H1 (cell line): ENCODE measurements at regions not wholly inside any gene's neighbourhood (a gene's known extent, or its start where the extent isn't known, plus 50 kb on each side); places are given as distances from the start of the nearest gene placed in this dataset.

ENCODE experiments used
- CTCF ChIA-PET: fragments of 300-600 bp; sonication (Branson Sonifier 250); formaldehyde crosslinking; loops from one replicate; lab custom pipeline; 2021; ENCODE audit not compliant: partially characterized antibody; lab: Charles Lee
- POLR2A ChIA-PET: fragments of 300-600 bp; sonication (Branson Sonifier 250); formaldehyde crosslinking; loops from one replicate; lab custom pipeline; 2021; ENCODE audit warnings: inconsistent platforms; ENCODE audit not compliant: partially characterized antibody; lab: Charles Lee
- DNase-seq, 2 experiments: peaks; one replicate each; pipeline versions ENCODE4 v3.0.0 to v3.0.0-alpha.2; 2010 to 2022; ENCODE audit warnings: low spot score in 2 of 2, low read depth in 1 of 2, mixed read lengths in 1 of 2
- FAIRE-seq: peaks from 2 replicates; lab custom pipeline; 2011; peaks lifted over from hg19 to GRCh38; lab: Jason Lieb, UNC
- H2AFZ ChIP-seq: 2 replicates; pipeline ENCODE4 v1.8.1; 2012; ENCODE audit warnings: low read length, inconsistent platforms
- H2AK5ac ChIP-seq: 2 replicates; pipeline ENCODE4 v1.6.1; 2013; ENCODE audit warnings: low read depth, low read length
- H2BK120ac ChIP-seq: replicated peaks from 2 replicates; pipeline ENCODE3; 2013; ENCODE audit warnings: low read depth, low read length, inconsistent platforms
- H2BK12ac ChIP-seq: 2 replicates; pipeline ENCODE4 v1.6.1; 2013; ENCODE audit warnings: low read depth, low read length
- H2BK15ac ChIP-seq: 2 replicates; pipeline ENCODE4 v1.6.1; 2013; ENCODE audit warnings: low read length
- H2BK20ac ChIP-seq: 2 replicates; pipeline ENCODE4 v1.6.1; 2013; ENCODE audit warnings: low read length
- H2BK5ac ChIP-seq: 2 replicates; pipeline ENCODE4 v1.6.1; 2013; ENCODE audit warnings: low read depth, low read length
- H3K14ac ChIP-seq: 2 replicates; pipeline ENCODE4 v1.6.1; 2013; ENCODE audit warnings: inconsistent platforms; ENCODE audit not compliant: insufficient read length
- H3K18ac ChIP-seq: 2 replicates; pipeline ENCODE4 v1.6.1; 2013; ENCODE audit warnings: low read length; ENCODE audit errors: extremely low read depth
- H3K23ac ChIP-seq: 2 replicates; pipeline ENCODE4 v1.6.1; 2013; ENCODE audit warnings: inconsistent platforms; ENCODE audit not compliant: insufficient read length
- H3K23me2 ChIP-seq: 2 replicates; pipeline ENCODE4 v1.6.1; 2013; ENCODE audit warnings: low read depth, low read length
- H3K27ac ChIP-seq: 2 replicates; pipeline ENCODE4 v1.6.1; 2011; ENCODE audit warnings: low read depth, low read length, inconsistent platforms
- H3K27me3 ChIP-seq, 4 experiments: replicated peaks in 1 of 4; 1 replicate in 1 of 4; 2 replicates in 3 of 4; pipeline versions ENCODE4 v1.6.1 to v1.8.1; 2011 to 2013; ENCODE audit warnings: low read length in 3 of 4, mild to moderate bottlenecking in 3 of 4, inconsistent platforms in 2 of 4, mixed read lengths in 2 of 4, moderate library complexity in 1 of 4; ENCODE audit not compliant: control insufficient read depth in 3 of 4, insufficient read depth in 3 of 4; ENCODE audit errors: extremely low read depth in 1 of 4
- H3K36me3 ChIP-seq, 4 experiments: 2 replicates each; pipeline versions ENCODE4 v1.6.1 to v1.8.1; 2011 to 2013; ENCODE audit warnings: mild to moderate bottlenecking in 4 of 4, low read length in 3 of 4, moderate library complexity in 2 of 4, control low read depth in 1 of 4, inconsistent platforms in 1 of 4; ENCODE audit not compliant: insufficient read depth in 4 of 4, control insufficient read depth in 2 of 4
- H3K4ac ChIP-seq: replicated peaks from 2 replicates; pipeline ENCODE3; 2013; ENCODE audit warnings: low read length, low read depth, mixed read lengths, inconsistent platforms; ENCODE audit not compliant: insufficient read length
- H3K4me1 ChIP-seq, 4 experiments: replicated peaks in 1 of 4; 1 replicate in 1 of 4; 2 replicates in 3 of 4; pipeline versions ENCODE4 v1.6.1 to v1.8.1; 2011 to 2013; ENCODE audit warnings: low read length in 3 of 4, inconsistent platforms in 2 of 4, mixed read lengths in 1 of 4; ENCODE audit not compliant: insufficient read depth in 4 of 4, control insufficient read depth in 3 of 4
- H3K4me2 ChIP-seq, 2 experiments: 2 replicates each; pipeline versions ENCODE4 v1.6.1 to v1.8.1; 2011 to 2013; ENCODE audit warnings: low read depth in 2 of 2, low read length in 2 of 2, control low read depth in 1 of 2, inconsistent platforms in 1 of 2, mild to moderate bottlenecking in 1 of 2; ENCODE audit not compliant: insufficient read depth in 1 of 2
- H3K4me3 ChIP-seq, 4 experiments: fragments of 200-600, 300-600 bp in 1 of 4; sonication (generic), shearing (Covaris generic), sonication (Bioruptor Twin) in 1 of 4; 2 replicates each; pipeline versions ENCODE4 v1.5.1 to v1.8.1; 2011 to 2016; ENCODE audit warnings: low read length in 4 of 4, low read depth in 3 of 4, control low read depth in 2 of 4, inconsistent platforms in 2 of 4, mild to moderate bottlenecking in 2 of 4, mixed read lengths in 1 of 4, moderate library complexity in 1 of 4; ENCODE audit not compliant: insufficient read depth in 2 of 4; ENCODE audit errors: extremely low read depth in 1 of 4
- H3K56ac ChIP-seq: replicated peaks from 2 replicates; pipeline ENCODE3; 2013; ENCODE audit warnings: low read depth, mild to moderate bottlenecking, mixed read lengths, low read length, inconsistent platforms; ENCODE audit not compliant: insufficient read length
- H3K79me1 ChIP-seq: 2 replicates; pipeline ENCODE4 v1.6.1; 2013; ENCODE audit warnings: low read depth, low read length, control low read depth
- H3K79me2 ChIP-seq, 2 experiments: 2 replicates each; pipeline versions ENCODE4 v1.6.1 to v1.8.1; 2012 to 2013; ENCODE audit warnings: low read length in 2 of 2, mild to moderate bottlenecking in 2 of 2, inconsistent platforms in 1 of 2; ENCODE audit not compliant: insufficient read depth in 2 of 2, control insufficient read depth in 1 of 2
- H3K9ac ChIP-seq, 4 experiments: replicated peaks in 1 of 4; 1 replicate in 1 of 4; 2 replicates in 3 of 4; pipeline versions ENCODE4 v1.6.1 to v1.8.1; 2011 to 2013; ENCODE audit warnings: low read depth in 3 of 4, low read length in 3 of 4, control low read depth in 2 of 4, mild to moderate bottlenecking in 2 of 4, moderate library complexity in 2 of 4, inconsistent platforms in 1 of 4; ENCODE audit errors: extremely low read depth in 1 of 4
- H3K9me3 ChIP-seq, 2 experiments: 2 replicates each; pipeline versions ENCODE4 v1.6.1 to v1.8.1; 2012 to 2013; ENCODE audit warnings: mild to moderate bottlenecking in 2 of 2, moderate library complexity in 2 of 2, control low read depth in 1 of 2, inconsistent platforms in 1 of 2, low read depth in 1 of 2, low read length in 1 of 2, mixed read lengths in 1 of 2; ENCODE audit not compliant: insufficient read depth in 2 of 2
- H4K20me1 ChIP-seq, 2 experiments: replicated peaks in 1 of 2; 2 replicates each; pipeline versions ENCODE3 to v1.8.1; 2011 to 2013; ENCODE audit warnings: inconsistent platforms in 2 of 2, low read length in 2 of 2, mild to moderate bottlenecking in 1 of 2; ENCODE audit not compliant: insufficient read depth in 2 of 2, control insufficient read depth in 1 of 2
- H4K5ac ChIP-seq: 2 replicates; pipeline ENCODE4 v1.6.1; 2013; ENCODE audit warnings: low read length, low read depth, mixed read lengths, inconsistent platforms; ENCODE audit not compliant: insufficient read length
- H4K8ac ChIP-seq: 2 replicates; pipeline ENCODE4 v1.8.0; 2013; ENCODE audit warnings: mild to moderate bottlenecking, moderate library complexity, low read length, inconsistent platforms; ENCODE audit not compliant: insufficient read depth; ENCODE audit errors: extremely low read depth
- H4K91ac ChIP-seq: replicated peaks from 2 replicates; pipeline ENCODE3; 2013; ENCODE audit warnings: low read length, mixed read lengths, inconsistent platforms; ENCODE audit not compliant: insufficient read length
- ASH2L ChIP-seq: fragments of 200-600, 300-600 bp; sonication (generic); IDR thresholded peaks from one replicate; pipeline ENCODE4 v1.7.1; 2017; ENCODE audit warnings: low read length
- BRCA1 ChIP-seq: IDR thresholded peaks from 2 replicates; pipeline ENCODE4 v1.6.1; 2012; ENCODE audit warnings: low read depth, low read length, improper control_type of control experiment
- CEBPB ChIP-seq: IDR thresholded peaks from 2 replicates; pipeline ENCODE4 v1.6.1; 2012; ENCODE audit warnings: low read depth, low read length
- KDM5A ChIP-seq: fragments of 200-600 bp; IDR thresholded peaks from 2 replicates; pipeline ENCODE4 v1.7.1; 2012; ENCODE audit warnings: mild to moderate bottlenecking, low read length, inconsistent platforms, mixed read lengths
- NANOG ChIP-seq: IDR thresholded peaks from 2 replicates; pipeline ENCODE4 v1.6.1; 2011; ENCODE audit warnings: low read length, low read depth, mild to moderate bottlenecking, inconsistent platforms; ENCODE audit not compliant: insufficient read depth, poor library complexity, severe bottlenecking
- NRF1 ChIP-seq: IDR thresholded peaks from 2 replicates; pipeline ENCODE4 v1.6.1; 2011; ENCODE audit warnings: mild to moderate bottlenecking, low read depth, low read length, improper control_type of control experiment
- RBBP5 ChIP-seq: IDR thresholded peaks from 2 replicates; pipeline ENCODE4 v1.7.1; 2012; ENCODE audit warnings: low read depth, mild to moderate bottlenecking, inconsistent platforms, low read length, moderate library complexity, borderline replicate concordance
- RNF2 ChIP-seq: fragments of 200-900, 300-1000 bp; sonication (generic); IDR thresholded peaks from 2 replicates; pipeline ENCODE4 v1.7.1; 2016; ENCODE audit warnings: borderline replicate concordance, low read depth, mild to moderate bottlenecking, antibody characterized with exemption, low read length; ENCODE audit not compliant: poor library complexity, severe bottlenecking; ENCODE audit errors: missing control alignments
- SUZ12 ChIP-seq: fragments of 200-600 bp; sonication (generic); IDR thresholded peaks from 2 replicates; pipeline ENCODE4 v1.6.1; 2012; ENCODE audit warnings: mild to moderate bottlenecking, inconsistent platforms, low read length, moderate library complexity, mixed read lengths
- TAF7 ChIP-seq: optimal IDR thresholded peaks from 2 replicates; pipeline ENCODE3; 2011; ENCODE audit warnings: low read depth, mild to moderate bottlenecking, inconsistent platforms, low read length, moderate library complexity, borderline replicate concordance
- ZNF274 ChIP-seq: IDR thresholded peaks from 2 replicates; pipeline ENCODE4 v1.7.0; 2012; ENCODE audit warnings: low read length, borderline replicate concordance; ENCODE audit errors: extremely low read depth
- WGBS, 2 experiments: shearing (Covaris generic) in 1 of 2; methylation state at CpG; one replicate each; pipeline versions ENCODE4 v1.1.6 to v1.1.7; 2013 to 2015; ENCODE audit warnings: low lambda C conversion rate in 2 of 2, mixed read lengths in 2 of 2, inconsistent platforms in 1 of 2, low coverage in 1 of 2, missing lambda C conversion rate in 1 of 2; ENCODE audit not compliant: insufficient replicate concordance in 2 of 2, insufficient coverage in 1 of 2, insufficient read length in 1 of 2; ENCODE audit errors: extremely low coverage in 1 of 2, missing lambda C conversion rate in 1 of 2; 5-methylcytosine and 5-hydroxymethylcytosine counted together

DNA sequence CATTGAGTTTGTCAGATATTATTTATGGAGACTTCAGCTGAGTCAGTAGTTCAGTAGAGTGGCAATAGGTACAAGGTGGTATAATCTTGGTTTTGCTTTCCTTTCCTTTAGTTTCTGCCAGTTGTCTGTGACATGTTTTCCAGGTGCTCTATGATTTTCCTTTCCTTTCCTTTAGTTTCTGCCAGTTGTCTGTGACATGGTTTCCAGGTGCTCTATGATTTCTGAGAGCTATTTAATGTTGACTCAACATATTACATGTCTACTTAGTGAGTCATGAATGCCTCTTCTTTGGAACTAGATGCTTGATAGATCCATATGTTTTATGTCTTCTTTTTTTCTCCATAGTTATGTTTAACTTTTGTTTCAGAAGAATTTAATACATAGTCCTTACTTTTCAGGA, 186.4 kb upstream of the DEFB112 start (continued):
- no peak for TF ChIP-seq ASH2L

DNA sequence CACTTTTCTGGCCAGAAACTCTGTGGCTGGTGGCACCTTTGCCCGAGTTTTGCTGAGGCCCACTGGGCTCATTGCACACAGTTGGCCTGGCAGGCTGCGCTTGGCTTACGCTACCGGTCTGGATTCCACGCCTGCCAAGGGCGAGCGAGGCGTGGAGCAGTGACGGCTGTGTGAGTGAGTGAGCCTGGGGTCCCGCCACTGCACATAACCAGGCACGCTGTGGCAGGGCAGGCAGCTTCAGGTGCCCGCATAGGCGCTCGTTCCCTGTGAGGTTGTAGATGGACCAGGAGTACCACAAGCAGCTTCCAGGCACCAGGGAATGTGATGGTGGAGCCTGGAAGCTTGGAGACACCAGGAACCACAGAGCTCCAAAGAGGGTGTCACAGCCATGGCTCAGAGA, 190.1 kb upstream of the DEFB112 start:
- no peak overlapping the region for H2AFZ ChIP-seq
- no peaks in the 10 kb centered on the region for H3K27me3 ChIP-seq
- no peak overlapping the region for H4K91ac ChIP-seq
- no peak overlapping the region for H3K27ac ChIP-seq
- no peak overlapping the region for H4K5ac ChIP-seq
- H2AK5ac ChIP-seq = no peak overlapping the region
- H3K79me1 ChIP-seq = no peaks in the 10 kb centered on the region
- H3K9ac ChIP-seq = no peak overlapping the region
- H3K36me3 ChIP-seq = no peaks in the 10 kb centered on the region
- H3K4ac ChIP-seq = no peak overlapping the region
- H3K4me1 ChIP-seq = no peaks in the 10 kb centered on the region
- WGBS, 2 experiments = 95% methylated on average over 14 of the region's 14 CpGs; no CpG with 5 or more reads in 1 of the 2 experiments
- H2BK12ac ChIP-seq = no peak overlapping the region
- no peak overlapping the region for H3K4me3 ChIP-seq
- no peaks in the 10 kb centered on the region for H3K23me2 ChIP-seq
- no peak overlapping the region for H2BK20ac ChIP-seq
- DNase-seq = no peak
- H3K14ac ChIP-seq = no peak overlapping the region
- H3K4me2 ChIP-seq = no peak overlapping the region
- H2BK5ac ChIP-seq = no peak overlapping the region
- no peaks in the 10 kb centered on the region for H3K79me2 ChIP-seq
- H2BK120ac ChIP-seq = no peak overlapping the region
- no peak overlapping the region for H3K18ac ChIP-seq
- no peaks in the 10 kb centered on the region; a peak in 1 of 4 replicates for H3K9me3 ChIP-seq
- no peak overlapping the region for H4K8ac ChIP-seq
- no peaks in the 10 kb centered on the region for H4K20me1 ChIP-seq
- no peak overlapping the region for H3K23ac ChIP-seq
- TF ChIP-seq CEBPB (no peak), ZNF274 (no peak), NRF1 (no peak), BRCA1 (no peak), RBBP5 (no peak), NANOG (no peak), TAF7 (no peak), KDM5A (no peak), RNF2 (no peak), SUZ12 (no peak)
- TF ChIP-seq, all 59 proteins: peak for 0
- ChIA-PET POLR2A (no interaction called here), CTCF (interaction anchor here (1.4 kb wide), 1 partner anchor 25 kb away, joined by 5 read pairs; no protein-coding TSS in a partner anchor)
- no peak overlapping the region for H2BK15ac ChIP-seq
- H3K56ac ChIP-seq = no peak overlapping the region
- no peak for FAIRE-seq
